ENCODE measurements at regions not wholly inside any gene's neighbourhood (a gene's known extent, or its start where the extent isn't known, plus 50 kb on each side); places are given as distances from the start of the nearest gene placed in this dataset.

- 100% methylated on average over 1 of the region's 3 CpGs; no CpG with 5 or more reads in 1 of the 2 donors for WGBS, 2 donors (ENCODE audit: low coverage in 1 of 2)
- no peaks in the 10 kb centered on the region for H3K36me3 ChIP-seq
- ATAC-seq, result no peak
- TF ChIP-seq EP300 (IDR thresholded peaks at IDR 0.05), result no peak
- TF ChIP-seq CTCF (IDR thresholded peaks at IDR 0.05), result no peak
- TF ChIP-seq POLR2AphosphoS5 (IDR thresholded peaks at IDR 0.05), result no peak
- TF ChIP-seq POLR2A (IDR thresholded peaks at IDR 0.05), result no peak
- H3K4me3 ChIP-seq, result no peak overlapping the region
- H3K27ac ChIP-seq, result no peak overlapping the region
- no peaks in the 10 kb centered on the region for H3K27me3 ChIP-seq
- no peaks in the 10 kb centered on the region for H3K9me3 ChIP-seq
- no peaks in the 10 kb centered on the region for H3K4me1 ChIP-seq
These were observed 750.3 kb upstream of the RAB6C start for GRCh38 chr2:129229196-129229595.

GRCh38 chr2:129229830-129230441, 749.5 kb upstream of the RAB6C start:
- TF ChIP-seq POLR2AphosphoS5 (IDR thresholded peaks at IDR 0.05) (no peak), CTCF (IDR thresholded peaks at IDR 0.05) (no peak), EP300 (IDR thresholded peaks at IDR 0.05) (no peak), POLR2A (IDR thresholded peaks at IDR 0.05) (no peak)
- WGBS, 2 donors (ENCODE audit: low coverage in 1 of 2), result 64 to 92% methylated on average over 5 to 7 of the region's 7 CpGs
- Histone ChIP-seq H3K4me3 (no peak overlapping the region), H3K27ac (no peak overlapping the region), H3K27me3 (no peaks in the 10 kb centered on the region), H3K4me1 (no peaks in the 10 kb centered on the region), H3K36me3 (no peaks in the 10 kb centered on the region), H3K9me3 (no peaks in the 10 kb centered on the region)
- ATAC-seq, result no peak

- no peaks in the 10 kb centered on the region for H3K27me3 ChIP-seq
- TF ChIP-seq EP300 (IDR thresholded peaks at IDR 0.05) (no peak), POLR2A (IDR thresholded peaks at IDR 0.05) (no peak), POLR2AphosphoS5 (IDR thresholded peaks at IDR 0.05) (no peak), CTCF (IDR thresholded peaks at IDR 0.05) (no peak)
- no peak for ATAC-seq
- H3K4me1 ChIP-seq, result no peaks in the 10 kb centered on the region
- H3K27ac ChIP-seq, result no peak overlapping the region
- no peaks in the 10 kb centered on the region for H3K36me3 ChIP-seq
- no peak overlapping the region for H3K4me3 ChIP-seq
- WGBS, 2 donors (ENCODE audit: low coverage in 1 of 2), result 80 to 100% methylated on average over 3 to 4 of the region's 7 CpGs
- peaks cover 0 to 4% (median 0%) of the 10 kb centered on the region in 3 donors for H3K9me3 ChIP-seq
These were observed 747.5 kb upstream of the RAB6C start for GRCh38 chr2:129231924-129232323.

GRCh38 chr2:129233166-129233565, 746.3 kb upstream of the RAB6C start:
- Histone ChIP-seq H3K4me3 (no peak overlapping the region), H3K4me1 (no peaks in the 10 kb centered on the region), H3K27ac (no peak overlapping the region), H3K27me3 (no peaks in the 10 kb centered on the region), H3K9me3 (peaks cover 0 to 4% (median 0%) of the 10 kb centered on the region in 3 donors), H3K36me3 (no peaks in the 10 kb centered on the region)
- no peak for ATAC-seq
- TF ChIP-seq EP300 (IDR thresholded peaks at IDR 0.05), result no peak
- TF ChIP-seq POLR2A (IDR thresholded peaks at IDR 0.05), result no peak
- TF ChIP-seq CTCF (IDR thresholded peaks at IDR 0.05), result no peak
- 83 to 84% methylated on average over 1 to 8 of the region's 9 CpGs for WGBS, 2 donors (ENCODE audit: low coverage in 1 of 2)

GRCh38 chr2:129233751-129234406, 745.6 kb upstream of the RAB6C start:
- Histone ChIP-seq H3K9me3 (peaks cover 0 to 4% (median 0%) of the 10 kb centered on the region in 3 donors), H3K27me3 (no peaks in the 10 kb centered on the region), H3K4me3 (no peak overlapping the region), H3K27ac (no peak overlapping the region), H3K36me3 (no peaks in the 10 kb centered on the region), H3K4me1 (no peaks in the 10 kb centered on the region)
- TF ChIP-seq POLR2A (IDR thresholded peaks at IDR 0.05), result no peak
- no peak for TF ChIP-seq POLR2AphosphoS5 (IDR thresholded peaks at IDR 0.05)
- TF ChIP-seq EP300 (IDR thresholded peaks at IDR 0.05), result no peak
- TF ChIP-seq CTCF (IDR thresholded peaks at IDR 0.05), result no peak
- 59 to 60% methylated on average over 1 to 6 of the region's 6 CpGs for WGBS, 2 donors (ENCODE audit: low coverage in 1 of 2)
- ATAC-seq, result no peak

Measured in gastroesophageal sphincter (tissue), 4 donors.